Sigmoid colon (tissue), 6 donors: ENCODE measurements at regions not wholly inside any gene's neighbourhood (a gene's known extent, or its start where the extent isn't known, plus 50 kb on each side); places are given as distances from the start of the nearest gene placed in this dataset.

Experiments
- DNase-seq: peaks from one replicate; pipeline ENCODE4 v3.0.0-alpha.2; 2019
- H3K27ac ChIP-seq, 4 donors: fragments of 200-600 bp; sonication (generic); one replicate each; pipeline ENCODE4 v1.5.1; 2016 to 2019; ENCODE audit warnings: mild to moderate bottlenecking in 1 of 4
- H3K27me3 ChIP-seq, 3 donors: fragments of 200-600 bp; sonication (generic); one replicate each; pipeline ENCODE4 v1.5.1; 2019; ENCODE audit warnings: mild to moderate bottlenecking in 1 of 3
- H3K36me3 ChIP-seq, 4 donors: fragments of 200-600 bp; sonication (generic); one replicate each; pipeline ENCODE4 v1.5.1; 2016 to 2019
- H3K4me1 ChIP-seq, 4 donors: fragments of 200-600 bp; sonication (generic); one replicate each; pipeline ENCODE4 v1.5.1; 2017 to 2019
- H3K4me3 ChIP-seq, 4 donors: fragments of 200-600 bp; sonication (generic); one replicate each; pipeline ENCODE4 v1.5.1; 2017 to 2019; ENCODE audit warnings: mild to moderate bottlenecking in 2 of 4, moderate library complexity in 1 of 4
- H3K9me3 ChIP-seq, 4 donors: fragments of 200-600 bp in 3 of 4; sonication (generic) in 3 of 4; one replicate each; pipeline versions ENCODE4 v1.5.1 to v1.6.1; 2013 to 2019
- EP300 ChIP-seq, 4 donors: sonication (generic); formaldehyde crosslinking; IDR thresholded peaks; one replicate each; pipeline ENCODE4 v1.6.1; 2017; ENCODE audit warnings: antibody characterized with exemption in 4 of 4
- POLR2A ChIP-seq, 2 donors: fragments of 450-650 bp; IDR thresholded peaks; one replicate each; pipeline ENCODE4 v1.6.1; 2016; ENCODE audit warnings: antibody characterized with exemption in 2 of 2, mild to moderate bottlenecking in 2 of 2, moderate library complexity in 2 of 2
- POLR2AphosphoS5 ChIP-seq, 4 donors: sonication (generic); formaldehyde crosslinking; IDR thresholded peaks; one replicate each; pipeline ENCODE4 v1.6.1; 2017; ENCODE audit warnings: antibody characterized with exemption in 4 of 4
- WGBS, 2 donors: extraction: QIAGEN DNeasy Blood & Tissue Kit; methylation state at CpG; one replicate each; pipeline ENCODE4 v1.1.7; 2013; 5-methylcytosine and 5-hydroxymethylcytosine counted together
- intact Hi-C: fragments of 100-400 bp; cut with DNase I; formaldehyde crosslinking; loops from one replicate; pipeline ENCODE4 v1.15.1; 2023
- TF ChIP-seq, protein P1 (sequence below), 4 experiments: fragments of 450-650 bp in 3 of 4; fragments of 200-600 bp in 1 of 4; IDR thresholded peaks; one replicate each; pipeline ENCODE4 v1.5.1; 2016 to 2019; ENCODE audit warnings: antibody characterized with exemption in 4 of 4, mild to moderate bottlenecking in 3 of 4, moderate library complexity in 2 of 4
- donor health status: healthy with polysubstance abuse.
- donor health status: healthy.

- WGBS, 2 donors, result 40 to 75% methylated on average over 6 of the region's 6 CpGs
- Histone ChIP-seq H3K36me3 (no peaks in the 10 kb centered on the region), H3K27ac (no peak overlapping the region), H3K27me3 (no peaks in the 10 kb centered on the region), H3K4me3 (no peak overlapping the region), H3K9me3 (no peaks in the 10 kb centered on the region), H3K4me1 (no peaks in the 10 kb centered on the region)
- TF ChIP-seq EP300 (IDR thresholded peaks at IDR 0.05) (no peak), POLR2AphosphoS5 (IDR thresholded peaks at IDR 0.05) (no peak), POLR2A (IDR thresholded peaks at IDR 0.05) (no peak)
- TF ChIP-seq, protein P1, sequence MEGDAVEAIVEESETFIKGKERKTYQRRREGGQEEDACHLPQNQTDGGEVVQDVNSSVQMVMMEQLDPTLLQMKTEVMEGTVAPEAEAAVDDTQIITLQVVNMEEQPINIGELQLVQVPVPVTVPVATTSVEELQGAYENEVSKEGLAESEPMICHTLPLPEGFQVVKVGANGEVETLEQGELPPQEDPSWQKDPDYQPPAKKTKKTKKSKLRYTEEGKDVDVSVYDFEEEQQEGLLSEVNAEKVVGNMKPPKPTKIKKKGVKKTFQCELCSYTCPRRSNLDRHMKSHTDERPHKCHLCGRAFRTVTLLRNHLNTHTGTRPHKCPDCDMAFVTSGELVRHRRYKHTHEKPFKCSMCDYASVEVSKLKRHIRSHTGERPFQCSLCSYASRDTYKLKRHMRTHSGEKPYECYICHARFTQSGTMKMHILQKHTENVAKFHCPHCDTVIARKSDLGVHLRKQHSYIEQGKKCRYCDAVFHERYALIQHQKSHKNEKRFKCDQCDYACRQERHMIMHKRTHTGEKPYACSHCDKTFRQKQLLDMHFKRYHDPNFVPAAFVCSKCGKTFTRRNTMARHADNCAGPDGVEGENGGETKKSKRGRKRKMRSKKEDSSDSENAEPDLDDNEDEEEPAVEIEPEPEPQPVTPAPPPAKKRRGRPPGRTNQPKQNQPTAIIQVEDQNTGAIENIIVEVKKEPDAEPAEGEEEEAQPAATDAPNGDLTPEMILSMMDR (IDR thresholded peaks at IDR 0.05), result no peak
- intact Hi-C loops, result no loop called here
- DNase-seq, result no peak
Observed at GRCh38 chr4:95984081-95984480, 144.2 kb downstream of the PDHA2 start.

- intact Hi-C loops, result no loop called here
- TF ChIP-seq EP300 (IDR thresholded peaks at IDR 0.05), result no peak
- no peak for TF ChIP-seq POLR2A (IDR thresholded peaks at IDR 0.05)
- no peak for TF ChIP-seq POLR2AphosphoS5 (IDR thresholded peaks at IDR 0.05)
- TF ChIP-seq, protein P1 (IDR thresholded peaks at IDR 0.05), result no peak
- H3K36me3 ChIP-seq, result no peaks in the 10 kb centered on the region
Observed at GRCh38 chr4:95985051-95985450, 145.2 kb downstream of the PDHA2 start.

DNA sequence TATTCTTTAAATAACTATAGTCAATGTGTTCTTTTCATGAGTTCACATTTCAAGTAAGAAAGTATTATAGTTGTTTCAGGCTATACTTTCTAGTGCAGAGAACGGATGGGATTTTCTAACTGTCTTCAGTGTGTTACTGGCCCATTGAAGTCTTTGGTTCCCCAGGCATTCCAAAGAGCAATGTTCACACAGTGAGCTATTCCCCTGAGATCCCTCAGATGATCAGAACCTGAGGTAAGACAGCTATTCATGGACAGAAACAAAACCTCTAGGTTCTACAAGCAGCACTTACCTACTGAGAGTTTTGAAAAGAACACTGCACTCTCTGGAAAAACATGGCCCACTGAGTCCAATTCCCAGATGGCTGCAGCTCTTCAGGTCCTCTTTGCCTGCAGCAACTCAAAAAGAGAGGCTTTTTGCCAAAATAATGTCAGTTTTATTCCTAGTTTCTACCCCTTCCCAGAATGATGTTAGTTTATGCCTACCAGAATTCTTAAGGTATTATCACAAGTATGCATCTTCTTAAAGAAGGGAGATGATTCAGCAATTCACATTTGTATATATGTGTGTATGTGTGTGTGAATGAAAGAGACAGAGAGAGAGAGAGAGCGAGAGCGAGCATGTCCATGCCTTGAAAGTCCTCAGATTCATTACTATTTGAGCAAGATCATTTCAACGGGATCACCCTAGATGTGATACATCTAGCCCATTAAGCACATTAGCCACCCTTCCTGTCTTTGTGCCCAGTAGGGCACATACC, 146.1 kb downstream of the PDHA2 start:
- 88 to 91% methylated on average over 4 of the region's 4 CpGs for WGBS, 2 donors

More at GRCh38 chr4:95985051-95985450, 145.2 kb downstream of the PDHA2 start:
- H3K4me3 ChIP-seq, result no peak overlapping the region
- no peaks in the 10 kb centered on the region for H3K27me3 ChIP-seq
- DNase-seq, result no peak
- H3K9me3 ChIP-seq, result no peaks in the 10 kb centered on the region
- 68 to 85% methylated on average over 4 of the region's 4 CpGs for WGBS, 2 donors
- H3K4me1 ChIP-seq, result no peaks in the 10 kb centered on the region
- no peak overlapping the region for H3K27ac ChIP-seq

GRCh38 chr4:95987851-95988250, 148.0 kb downstream of the PDHA2 start:
- intact Hi-C loops, result no loop called here

More for the DNA sequence above, 146.1 kb downstream of the PDHA2 start:
- no peak for TF ChIP-seq POLR2A (IDR thresholded peaks at IDR 0.05)
- TF ChIP-seq, protein P1 (IDR thresholded peaks at IDR 0.05), result no peak
- no peak for TF ChIP-seq POLR2AphosphoS5 (IDR thresholded peaks at IDR 0.05)
- no peak for TF ChIP-seq EP300 (IDR thresholded peaks at IDR 0.05)
- no peak for DNase-seq
- no peaks in the 10 kb centered on the region for H3K27me3 ChIP-seq
- intact Hi-C loops, result no loop called here
- H3K27ac ChIP-seq, result no peak overlapping the region
- H3K4me1 ChIP-seq, result no peaks in the 10 kb centered on the region
- H3K4me3 ChIP-seq, result no peak overlapping the region
- no peaks in the 10 kb centered on the region for H3K36me3 ChIP-seq
- H3K9me3 ChIP-seq, result no peaks in the 10 kb centered on the region

More at GRCh38 chr4:95987851-95988250, 148.0 kb downstream of the PDHA2 start:
- DNase-seq, result no peak
- no peak for TF ChIP-seq POLR2A (IDR thresholded peaks at IDR 0.05)
- TF ChIP-seq, protein P1 (IDR thresholded peaks at IDR 0.05), result no peak
- no peak for TF ChIP-seq EP300 (IDR thresholded peaks at IDR 0.05)
- no peak for TF ChIP-seq POLR2AphosphoS5 (IDR thresholded peaks at IDR 0.05)
- H3K4me3 ChIP-seq, result no peak overlapping the region
- H3K4me1 ChIP-seq, result no peaks in the 10 kb centered on the region
- H3K36me3 ChIP-seq, result no peaks in the 10 kb centered on the region
- H3K27me3 ChIP-seq, result no peaks in the 10 kb centered on the region
- H3K9me3 ChIP-seq, result no peaks in the 10 kb centered on the region
- H3K27ac ChIP-seq, result no peak overlapping the region
